ENCODE measurements at regions not wholly inside any gene's neighbourhood (a gene's known extent, or its start where the extent isn't known, plus 50 kb on each side); places are given as distances from the start of the nearest gene placed in this dataset.
"Not testable (repeated sequence)": the region's sequence is repeated elsewhere in the genome, so short reads cannot be mapped to it uniquely, and the experiment has no call there.

DNA sequence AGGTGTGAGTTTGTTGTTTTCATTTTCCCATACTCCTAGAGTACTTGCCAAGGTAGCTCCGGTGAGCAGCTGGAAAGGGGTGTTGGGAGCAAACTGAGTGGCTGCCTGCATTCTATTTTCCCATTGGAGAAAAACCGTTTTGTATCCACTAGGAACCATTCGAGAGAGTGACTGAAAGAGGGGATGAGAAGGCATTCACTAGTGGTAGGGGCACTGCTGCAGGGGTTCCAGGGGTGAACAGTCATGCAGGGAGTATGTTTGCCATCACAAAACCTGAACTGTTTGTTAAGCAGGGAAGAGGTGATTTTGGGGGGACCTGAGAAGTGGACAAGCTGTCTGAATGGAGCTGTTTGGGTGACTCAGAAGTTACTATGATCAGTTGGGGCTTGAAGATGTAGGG is 367.5 kb upstream of the SFSWAP start:
- not testable (repeated sequence) for TF ChIP-seq POLR2A (IDR thresholded peaks at IDR 0.05; ENCODE audit: low read length); GATA1 (IDR thresholded peaks at IDR 0.05; ENCODE audit: low read depth, low read length)
